Stimulated activated CD8-positive, alpha-beta memory T cell treated with anti-CD3 and anti-CD28 coated beads, Interleukin-7, amount 100 ng/mL, for 4 hours (primary cell): ENCODE measurements at regions not wholly inside any gene's neighbourhood (a gene's known extent, or its start where the extent isn't known, plus 50 kb on each side); places are given as distances from the start of the nearest gene placed in this dataset.
"Not testable (repeated sequence)": the region's sequence is repeated elsewhere in the genome, so short reads cannot be mapped to it uniquely, and the experiment has no call there.

Source experiments
- DNase-seq, 2 donors: peaks; one replicate each; pipeline ENCODE4 v3.0.0-alpha.2; 2020; ENCODE audit warnings: low read depth in 2 of 2

DNA sequence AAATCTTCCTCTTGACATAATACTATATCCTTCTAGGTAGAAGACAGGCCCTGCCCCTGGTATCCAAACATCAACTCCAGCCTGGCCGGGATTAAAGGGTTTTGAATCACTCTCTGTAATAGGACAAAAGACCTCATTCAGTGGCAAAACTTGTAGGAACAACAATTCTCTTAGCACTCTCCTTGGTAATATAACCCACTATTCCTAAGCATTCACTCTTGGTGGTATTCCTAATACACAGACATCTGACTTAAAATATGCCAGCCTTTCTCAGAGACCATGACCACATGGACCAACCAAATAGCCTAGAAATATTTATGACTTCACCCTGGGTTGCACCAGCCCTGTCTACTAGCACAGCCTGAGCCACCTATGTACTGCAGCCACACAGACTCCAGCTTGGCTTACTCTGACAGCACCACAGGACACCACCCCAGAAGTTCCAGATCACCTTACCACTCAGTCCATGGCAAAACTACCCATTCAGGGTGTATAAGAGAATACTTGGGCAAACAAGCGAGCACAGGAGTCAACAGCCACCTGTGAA, 244.9 kb upstream of the NEBL start:
- no peak for DNase-seq

DNA sequence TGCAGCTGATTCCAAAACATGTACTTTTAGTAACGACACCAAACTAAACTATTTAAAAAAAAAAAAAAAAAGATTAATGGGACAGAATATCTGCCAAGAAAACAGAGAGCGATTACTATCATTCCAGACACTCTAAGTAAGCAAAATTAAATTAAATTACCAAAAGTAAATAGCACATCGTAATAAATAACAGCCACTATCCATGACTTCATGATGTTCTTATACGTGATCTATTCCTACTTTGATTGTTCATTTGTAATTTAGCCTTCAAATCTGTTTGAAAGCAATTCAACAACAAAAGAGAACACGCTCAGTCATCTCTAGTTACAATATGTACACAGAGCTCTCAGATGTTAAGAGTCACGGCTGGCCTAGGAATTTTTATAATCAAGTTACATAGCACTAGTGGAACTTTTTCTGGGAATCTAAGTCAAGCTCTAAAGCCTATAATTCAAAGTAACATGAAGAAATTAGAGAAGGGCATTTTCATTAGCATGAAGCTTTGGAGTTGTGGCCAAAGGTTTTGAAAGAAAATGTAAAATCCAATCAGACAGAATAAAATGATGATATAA, 241.7 kb upstream of the NEBL start:
- no peak for DNase-seq

DNA sequence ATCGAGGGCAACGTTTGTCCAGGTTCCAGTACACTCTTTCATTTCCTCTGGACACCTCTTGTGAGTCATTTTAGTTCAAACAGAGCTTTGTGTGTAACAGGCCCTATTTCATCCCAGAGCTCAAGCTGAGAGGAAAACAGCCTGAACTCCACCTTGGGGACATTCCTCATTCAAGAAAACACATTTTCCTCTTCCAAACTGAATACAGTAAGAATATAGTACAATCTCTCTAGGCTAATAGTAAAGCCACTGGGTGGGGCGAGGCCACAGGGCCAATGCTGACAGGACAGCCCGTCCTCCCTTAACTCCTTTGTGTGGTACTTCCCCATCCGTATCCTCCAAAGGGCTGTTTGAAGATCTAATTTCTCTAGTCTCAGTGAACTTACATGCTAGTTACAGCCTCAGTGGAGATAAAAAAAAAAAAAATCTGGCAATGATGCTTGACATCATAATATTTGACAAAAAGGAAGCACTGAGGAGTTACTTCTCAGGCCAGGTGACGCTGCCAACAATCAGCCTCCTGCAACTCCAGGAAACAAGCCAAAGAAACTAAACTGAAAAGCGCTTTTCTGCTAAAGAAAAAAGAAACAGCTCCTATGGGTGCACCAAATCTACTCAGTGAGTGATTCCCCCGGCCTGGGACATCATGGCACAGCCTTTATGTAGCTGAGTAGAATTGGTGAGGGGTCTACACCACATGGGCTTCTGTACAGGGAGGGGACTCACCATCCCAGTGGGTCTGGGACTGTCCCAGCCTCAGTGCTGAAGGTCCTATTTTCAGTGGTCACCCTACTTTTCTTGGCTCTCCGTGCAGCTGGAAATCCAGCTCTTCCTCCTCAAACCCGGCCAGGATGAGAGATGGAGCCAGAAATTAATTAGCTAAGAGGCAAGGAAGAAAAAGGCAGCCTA, 238.2 kb upstream of the NEBL start:
- no peak for DNase-seq

DNA sequence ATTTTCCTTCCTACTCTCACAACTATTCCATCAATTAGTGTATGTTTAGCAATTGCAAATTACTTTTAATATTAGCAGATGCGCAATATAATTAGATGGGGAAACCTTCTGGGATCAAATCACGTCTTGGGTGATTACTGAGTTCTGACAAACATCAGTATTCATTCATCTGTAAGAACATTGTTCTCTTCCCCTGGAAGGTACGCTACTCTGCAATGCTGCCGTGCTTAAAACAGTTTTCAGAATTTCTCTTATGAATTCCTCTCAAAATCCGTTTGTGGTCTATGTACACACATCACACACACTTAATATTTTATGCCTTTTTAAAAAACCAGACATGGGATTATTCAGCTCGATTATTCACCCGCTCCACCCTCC, 237.5 kb upstream of the NEBL start:
- DNase-seq, result no peak

DNA sequence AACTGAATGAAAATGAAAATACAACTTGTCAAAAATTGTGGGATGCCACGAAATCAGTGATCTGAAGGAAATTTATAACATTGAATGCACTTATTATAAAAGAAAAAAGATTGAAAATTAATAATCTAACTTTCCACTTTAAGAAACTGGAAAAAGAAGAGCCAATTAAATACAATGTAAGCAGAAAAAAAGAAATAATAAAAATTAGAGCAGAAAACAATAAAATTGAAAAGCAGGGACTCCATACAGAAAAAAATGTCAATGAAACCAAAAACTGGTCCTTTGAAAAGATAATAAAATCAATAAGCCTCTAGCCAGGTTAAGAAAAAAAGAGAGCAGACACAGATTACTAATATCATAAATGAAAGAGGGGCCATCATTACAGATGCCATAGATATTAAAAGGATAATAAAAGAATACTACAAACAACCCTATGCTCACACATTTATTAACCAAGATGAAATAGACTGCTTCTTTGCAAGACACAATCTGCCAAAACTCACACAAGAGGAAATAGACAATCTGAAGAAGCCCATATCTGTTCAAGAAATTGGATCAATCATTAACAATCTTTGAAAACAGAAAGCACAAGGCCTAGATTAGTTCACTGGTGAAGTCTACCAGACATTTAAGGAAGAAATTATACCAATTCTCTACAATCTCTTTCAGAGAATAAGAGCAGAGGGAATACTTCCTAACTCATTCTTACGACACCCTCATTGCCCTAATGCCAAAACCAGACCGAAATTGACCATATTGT, 233.8 kb upstream of the NEBL start:
- DNase-seq, result no peak

DNA sequence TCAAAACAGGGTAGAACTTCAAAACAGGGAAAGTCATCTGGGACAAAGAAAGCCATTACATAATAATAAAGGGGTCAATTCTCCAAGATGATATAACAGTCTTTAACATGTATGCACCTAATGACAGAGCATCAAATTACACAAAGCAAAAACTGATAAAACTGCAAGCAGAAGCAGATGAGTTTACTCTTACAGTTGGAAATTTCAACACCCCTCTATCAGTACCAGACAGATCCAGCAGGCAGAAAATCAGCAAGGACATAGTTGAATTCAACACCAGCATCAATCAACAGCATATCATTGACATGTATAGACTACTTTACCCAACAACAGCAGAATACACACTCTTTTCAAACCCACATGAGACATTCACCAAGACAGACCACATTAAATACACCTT, 233.0 kb upstream of the NEBL start:
- no peak for DNase-seq

DNA sequence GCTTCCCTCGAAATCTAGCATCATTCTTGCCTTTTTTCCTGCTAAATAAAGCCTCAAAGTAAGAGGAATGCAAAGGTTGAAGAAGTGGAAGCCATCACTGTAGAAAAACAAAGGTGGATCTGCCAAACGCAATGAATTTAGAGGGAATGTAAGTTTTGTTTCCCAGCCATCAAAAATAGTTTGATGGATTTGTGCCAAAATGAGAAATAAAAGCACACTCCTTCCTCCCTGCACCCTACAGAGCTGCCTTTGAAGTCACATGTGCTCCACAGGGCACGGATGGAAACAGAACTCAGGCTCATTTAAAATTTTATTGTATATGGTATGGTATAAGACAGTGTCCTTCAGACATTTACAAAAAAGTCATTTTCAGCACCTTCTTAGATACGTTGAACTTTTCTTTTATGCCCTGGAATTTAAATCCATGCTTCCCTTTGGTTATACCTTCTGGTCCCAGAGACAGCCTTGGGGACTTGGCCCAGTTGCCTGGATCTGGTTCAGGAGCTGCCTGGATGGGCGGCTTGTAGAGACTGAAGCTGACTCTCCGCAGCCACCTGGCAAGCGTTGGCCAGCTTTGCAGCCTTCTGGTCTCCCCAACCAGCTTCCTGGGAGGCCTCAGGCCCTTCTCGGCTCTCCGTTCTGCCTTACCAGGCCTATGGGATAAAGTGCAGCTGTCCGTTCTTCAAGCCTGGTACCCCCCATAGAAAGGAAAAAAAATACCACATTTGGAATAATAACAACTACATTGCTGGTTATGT, 228.5 kb upstream of the NEBL start:
- no peak for DNase-seq

DNA sequence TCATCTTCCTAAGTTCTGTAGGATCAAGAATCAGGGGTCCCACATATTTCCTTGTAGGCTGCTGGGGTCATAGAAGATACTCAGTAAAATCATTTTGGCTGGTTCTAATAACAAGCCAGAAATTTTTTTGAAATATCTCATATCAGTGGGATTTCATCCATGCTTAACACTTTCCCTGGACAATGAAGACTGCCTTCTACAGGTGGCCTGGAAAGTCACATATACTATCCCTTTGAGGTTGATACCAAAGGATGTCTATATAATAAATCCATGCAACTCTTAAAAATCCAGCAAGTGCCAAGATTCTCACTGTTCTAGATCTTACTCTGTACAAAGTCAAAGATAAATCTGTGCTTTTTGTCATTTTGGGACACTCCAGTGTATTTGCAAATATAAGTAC, 225.8 kb upstream of the NEBL start:
- DNase-seq, result no peak

DNA sequence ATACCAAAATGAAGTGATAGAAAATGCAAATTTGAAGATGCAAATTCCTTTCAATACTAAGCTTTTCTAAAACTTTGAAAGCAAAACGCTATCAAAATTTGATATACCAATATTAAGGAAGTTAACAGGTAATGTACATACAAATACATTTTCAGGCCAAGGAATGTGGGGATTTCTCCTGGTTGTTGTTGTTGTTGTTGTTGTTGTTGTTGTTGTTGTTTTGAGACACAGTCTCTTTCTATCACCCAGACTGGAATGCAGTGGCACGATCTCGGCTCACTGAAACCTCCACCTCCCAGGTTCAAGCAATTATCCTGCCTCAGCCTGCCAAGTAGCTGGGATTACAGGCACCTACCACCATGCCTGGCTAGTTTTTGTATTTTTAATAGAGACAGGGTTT, 224.7 kb upstream of the NEBL start:
- DNase-seq, result not testable (repeated sequence)

DNA sequence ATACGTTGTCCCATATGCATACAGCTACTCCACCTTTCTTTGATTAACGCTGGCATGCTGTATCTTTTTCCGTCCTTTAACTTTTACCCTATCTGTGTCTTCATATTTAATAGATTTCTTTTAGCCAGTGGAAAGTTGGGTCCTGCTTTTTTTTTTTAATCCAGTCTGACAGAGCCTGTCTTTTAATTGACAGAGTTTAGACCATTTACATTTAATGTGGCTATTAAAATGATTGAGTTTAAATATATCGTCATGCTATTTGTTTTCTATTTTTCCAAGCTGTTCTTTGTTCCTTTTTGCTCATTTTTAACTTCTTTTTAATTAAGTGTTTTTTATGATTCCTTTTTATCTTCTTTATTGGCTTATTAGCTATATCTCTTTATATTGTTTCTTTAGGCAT, 217.6 kb upstream of the NEBL start:
- no peak for DNase-seq

DNA sequence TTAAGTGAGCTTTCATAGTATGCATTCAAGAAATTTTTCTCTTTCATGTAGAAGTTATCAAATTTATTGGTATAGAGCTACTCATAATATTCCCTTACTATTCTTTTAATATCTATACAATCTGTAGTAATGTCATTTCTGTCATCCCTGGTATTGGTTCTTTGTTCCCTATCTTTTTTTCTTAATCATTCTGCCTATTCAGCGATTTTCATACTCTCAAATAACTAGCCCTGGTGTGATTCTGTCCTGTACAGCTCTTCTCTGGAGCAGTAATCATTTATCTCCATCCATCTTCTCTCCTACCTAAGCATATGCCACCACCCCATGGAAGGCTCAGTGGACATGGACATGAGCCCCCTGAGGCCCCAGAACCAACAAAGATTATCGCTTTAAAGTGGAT, 213.2 kb upstream of the NEBL start:
- no peak for DNase-seq

DNA sequence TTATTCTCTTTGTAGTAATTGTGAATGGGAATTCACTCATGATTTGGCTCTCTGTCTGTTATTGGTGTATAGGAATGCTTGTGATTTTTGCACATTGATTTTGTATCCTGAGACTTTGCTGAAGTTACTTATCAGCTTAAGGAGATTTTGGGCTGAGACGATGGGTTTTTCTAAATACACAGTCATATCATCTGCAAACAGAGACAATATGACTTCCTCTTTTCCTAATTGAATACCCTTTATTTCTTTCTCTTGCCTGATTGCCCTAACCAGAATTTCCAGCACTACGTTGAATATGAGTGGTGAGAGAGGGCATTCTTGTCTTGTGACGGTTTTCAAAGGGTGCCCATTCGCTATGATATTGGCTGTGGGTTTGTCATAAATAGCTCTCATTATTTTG, 209.8 kb upstream of the NEBL start:
- not testable (repeated sequence) for DNase-seq

DNA sequence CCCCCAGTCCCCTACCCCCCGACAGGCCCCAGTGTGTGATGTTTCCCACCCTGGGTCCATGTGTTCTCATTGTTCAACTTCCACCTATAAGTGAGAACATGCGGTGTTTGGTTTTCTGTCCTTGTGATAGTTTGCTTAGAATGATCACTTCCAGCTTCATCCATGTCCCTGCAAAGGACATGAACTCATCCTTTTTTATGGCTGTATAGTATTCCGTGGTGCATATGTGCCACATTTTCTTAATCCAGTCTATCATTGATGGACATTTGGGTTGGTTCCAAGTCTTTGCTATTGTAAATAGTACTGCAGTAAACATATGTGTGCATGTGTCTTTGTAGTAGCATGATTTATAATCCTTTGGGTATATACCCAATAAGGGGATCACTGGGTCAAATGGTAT, 208.2 kb upstream of the NEBL start:
- DNase-seq, result not testable (repeated sequence)

DNA sequence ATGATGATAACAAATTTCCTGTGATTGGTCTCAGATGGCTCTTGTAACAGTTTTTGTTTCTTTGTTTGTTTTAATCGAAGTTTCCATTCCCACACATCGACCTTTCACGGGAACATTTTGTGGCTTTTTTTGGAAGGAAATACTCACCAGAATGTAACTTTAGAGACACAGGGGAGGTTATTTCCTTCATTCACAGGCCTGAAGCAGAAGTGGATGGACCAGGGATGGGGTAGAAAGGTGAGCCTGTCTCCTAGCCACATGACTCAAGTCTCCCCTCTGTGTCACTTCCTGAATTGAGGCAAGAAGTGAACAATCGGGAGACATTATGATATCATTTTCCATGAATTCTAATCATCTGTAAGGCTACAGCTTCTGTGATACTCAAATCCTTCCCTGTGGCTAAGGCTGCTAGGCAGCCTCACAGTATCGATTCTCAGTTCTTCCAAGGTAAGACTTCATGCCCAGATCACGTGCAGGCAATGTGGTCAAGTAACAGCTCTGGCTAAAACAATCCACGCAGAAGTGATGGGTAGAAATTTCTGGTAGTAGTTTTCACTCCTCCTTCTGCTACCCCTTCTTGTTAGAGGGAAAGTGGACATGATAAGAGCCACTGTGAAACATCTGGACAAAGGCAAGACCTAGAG, 203.9 kb upstream of the NEBL start:
- no peak for DNase-seq

DNA sequence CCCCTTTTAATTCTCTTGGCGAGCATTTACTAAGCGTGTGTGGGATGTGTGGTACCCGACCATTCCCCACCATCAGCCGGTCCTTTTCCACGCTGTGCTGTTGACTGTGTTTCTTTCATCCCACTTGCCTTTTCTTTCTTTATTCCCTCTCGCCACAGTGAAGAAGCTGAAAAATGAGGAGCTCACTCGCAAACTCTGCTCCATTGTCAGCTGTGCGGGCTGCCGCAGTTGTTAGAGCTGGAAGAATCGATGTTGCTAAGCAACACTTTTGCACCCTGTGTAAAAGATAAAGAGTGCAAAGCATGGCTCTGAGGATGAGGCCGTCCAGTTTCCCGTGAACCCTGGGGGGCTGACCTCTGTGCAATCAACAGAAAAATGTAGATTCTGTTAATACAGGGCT, 203.1 kb upstream of the NEBL start:
- DNase-seq, result no peak

DNA sequence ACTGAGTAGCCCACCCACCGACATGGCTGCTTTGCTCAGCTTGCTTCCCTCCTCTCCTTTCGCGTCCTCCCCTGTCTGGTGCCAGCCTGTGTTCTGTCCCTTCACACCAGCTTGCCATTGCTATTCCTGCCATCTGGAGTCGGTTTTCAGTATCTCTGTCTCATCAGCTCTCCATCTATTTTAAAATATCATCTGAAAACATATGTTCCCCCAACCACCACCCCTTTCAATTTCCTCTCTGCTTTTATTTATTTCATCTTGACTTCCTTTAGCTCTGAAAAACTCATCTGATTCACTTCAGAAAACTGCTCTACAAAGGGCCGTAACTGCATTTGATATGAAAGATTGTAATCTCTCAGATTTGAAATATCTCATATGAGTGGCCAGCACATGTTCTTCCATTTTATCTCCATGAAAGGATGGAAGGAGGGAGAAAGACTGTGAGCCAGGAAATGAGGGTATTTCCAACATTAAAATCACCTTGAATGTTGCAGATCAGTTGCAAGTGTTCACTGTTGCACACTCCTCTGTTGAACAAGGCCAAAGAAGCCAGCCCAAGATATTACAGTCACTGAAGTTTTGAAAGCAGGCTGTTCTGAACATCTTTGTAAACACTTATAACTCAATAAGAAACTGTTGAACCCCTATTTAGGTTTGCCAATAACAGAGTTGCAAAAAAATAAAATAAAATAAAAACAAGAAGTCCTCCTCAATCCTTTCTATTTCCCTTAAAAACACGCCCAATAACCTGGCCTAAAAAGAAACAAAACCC, 202.4 kb upstream of the NEBL start:
- DNase-seq, result no peak

DNA sequence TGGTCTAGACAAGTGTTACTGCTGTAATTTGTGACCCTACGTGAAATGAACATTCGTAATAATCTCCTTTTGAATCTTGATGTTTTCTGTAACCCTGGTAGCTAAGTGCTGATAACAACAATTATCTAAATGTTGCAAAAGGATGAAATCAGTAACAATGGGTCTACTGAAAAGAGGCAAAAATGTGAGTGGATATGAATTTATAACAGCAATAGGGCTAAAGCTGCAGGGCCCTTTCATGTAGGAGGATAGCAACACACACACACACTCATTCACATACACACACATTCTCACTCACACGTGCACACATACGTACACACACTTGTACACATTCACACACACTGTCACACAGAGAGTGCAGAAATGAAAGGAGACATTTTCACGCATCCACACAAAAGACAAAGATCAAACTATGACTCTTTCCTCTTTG, 200.8 kb upstream of the NEBL start:
- DNase-seq, result no peak

DNA sequence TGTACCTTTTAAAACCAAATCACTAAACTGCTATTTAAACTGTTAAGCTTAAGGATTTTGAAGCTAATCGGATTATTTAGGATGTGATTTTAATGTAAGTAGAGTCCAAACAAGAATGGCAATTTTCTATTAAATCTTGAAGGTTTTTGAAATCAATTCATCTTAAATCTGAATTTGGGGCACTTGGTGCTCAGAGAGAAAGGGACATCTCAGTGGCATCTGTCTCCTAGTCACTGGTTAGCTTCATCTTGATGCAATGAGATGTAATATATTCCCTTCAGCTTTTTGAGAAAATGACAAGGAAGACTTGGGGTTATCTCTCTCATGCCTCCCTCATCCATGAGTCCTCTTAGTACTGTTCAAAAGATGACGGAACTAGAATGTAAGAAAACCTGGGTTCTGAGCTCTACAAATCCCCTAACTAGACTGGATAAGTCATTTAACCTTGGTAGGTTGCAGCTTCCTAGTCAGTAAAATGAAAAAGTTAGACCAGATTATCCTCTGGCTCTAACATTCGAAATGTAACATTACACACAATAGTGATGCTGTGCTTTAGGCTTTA, 198.5 kb upstream of the NEBL start:
- no peak for DNase-seq

DNA sequence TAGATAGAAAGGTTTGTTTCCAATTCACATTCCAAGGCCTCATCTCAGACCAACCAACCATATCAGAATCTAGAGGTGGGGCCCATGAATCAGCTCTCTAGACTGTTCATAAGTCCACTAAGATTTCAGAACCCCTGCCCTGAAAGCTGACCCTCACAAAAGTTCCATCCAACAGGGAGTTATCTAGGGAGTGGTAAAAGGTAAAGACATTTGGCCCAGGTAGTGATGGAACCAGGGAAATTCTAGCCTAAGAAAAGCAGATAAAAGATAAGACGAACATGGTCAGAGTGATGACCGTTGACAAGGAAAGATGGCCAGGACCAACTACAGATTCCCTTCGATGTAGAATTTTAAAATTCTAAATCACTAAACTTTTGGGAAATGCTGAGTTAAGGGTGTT, 198.0 kb upstream of the NEBL start:
- no peak for DNase-seq
